ENCODE measurements at regions not wholly inside any gene's neighbourhood (a gene's known extent, or its start where the extent isn't known, plus 50 kb on each side); places are given as distances from the start of the nearest gene placed in this dataset.

DNA sequence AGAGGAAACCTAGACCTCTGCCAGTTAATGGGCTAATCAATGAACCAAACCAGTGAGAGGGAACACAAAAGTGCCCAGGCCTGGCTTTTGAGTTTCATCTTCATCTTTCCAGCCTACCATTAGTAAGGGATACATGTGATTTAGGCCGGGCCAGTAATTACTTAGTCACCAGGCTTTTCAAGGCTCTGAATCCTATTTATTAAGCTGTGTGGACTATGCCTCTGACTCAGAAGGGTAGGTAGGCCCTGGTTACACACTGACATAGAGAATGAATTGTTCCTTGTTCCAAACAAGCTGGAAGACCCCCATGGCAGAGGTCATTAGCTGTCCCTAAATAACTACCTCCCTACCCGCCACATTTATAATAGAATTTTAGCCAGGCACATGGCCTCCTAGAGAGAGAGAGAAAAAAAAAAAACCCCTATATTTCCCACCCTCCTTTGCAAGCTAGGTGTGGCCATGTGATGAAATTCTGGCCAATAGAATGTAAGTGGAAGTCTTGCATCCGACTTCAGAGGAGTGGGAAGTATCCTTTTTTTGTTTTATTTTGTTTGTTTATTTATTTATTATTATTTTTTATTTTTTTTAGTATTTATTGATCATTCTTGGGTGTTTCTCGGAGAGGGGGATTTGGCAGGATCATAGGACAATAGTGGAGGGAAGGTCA lies 112.3 kb upstream of the BCOR start:
- TF ChIP-seq, protein P1, sequence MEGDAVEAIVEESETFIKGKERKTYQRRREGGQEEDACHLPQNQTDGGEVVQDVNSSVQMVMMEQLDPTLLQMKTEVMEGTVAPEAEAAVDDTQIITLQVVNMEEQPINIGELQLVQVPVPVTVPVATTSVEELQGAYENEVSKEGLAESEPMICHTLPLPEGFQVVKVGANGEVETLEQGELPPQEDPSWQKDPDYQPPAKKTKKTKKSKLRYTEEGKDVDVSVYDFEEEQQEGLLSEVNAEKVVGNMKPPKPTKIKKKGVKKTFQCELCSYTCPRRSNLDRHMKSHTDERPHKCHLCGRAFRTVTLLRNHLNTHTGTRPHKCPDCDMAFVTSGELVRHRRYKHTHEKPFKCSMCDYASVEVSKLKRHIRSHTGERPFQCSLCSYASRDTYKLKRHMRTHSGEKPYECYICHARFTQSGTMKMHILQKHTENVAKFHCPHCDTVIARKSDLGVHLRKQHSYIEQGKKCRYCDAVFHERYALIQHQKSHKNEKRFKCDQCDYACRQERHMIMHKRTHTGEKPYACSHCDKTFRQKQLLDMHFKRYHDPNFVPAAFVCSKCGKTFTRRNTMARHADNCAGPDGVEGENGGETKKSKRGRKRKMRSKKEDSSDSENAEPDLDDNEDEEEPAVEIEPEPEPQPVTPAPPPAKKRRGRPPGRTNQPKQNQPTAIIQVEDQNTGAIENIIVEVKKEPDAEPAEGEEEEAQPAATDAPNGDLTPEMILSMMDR (IDR thresholded peaks at IDR 0.05; ENCODE audit: insufficient read depth, low read length, missing control alignments) = no peak
- POLR2A ChIA-PET = no interaction called here
- DNase-seq (ENCODE audit: low read depth, low spot score) = no peak
- CTCF ChIA-PET = no interaction called here
- H3K4me3 ChIP-seq (ENCODE audit: low read depth, low read length) = no peak overlapping the region

DNA sequence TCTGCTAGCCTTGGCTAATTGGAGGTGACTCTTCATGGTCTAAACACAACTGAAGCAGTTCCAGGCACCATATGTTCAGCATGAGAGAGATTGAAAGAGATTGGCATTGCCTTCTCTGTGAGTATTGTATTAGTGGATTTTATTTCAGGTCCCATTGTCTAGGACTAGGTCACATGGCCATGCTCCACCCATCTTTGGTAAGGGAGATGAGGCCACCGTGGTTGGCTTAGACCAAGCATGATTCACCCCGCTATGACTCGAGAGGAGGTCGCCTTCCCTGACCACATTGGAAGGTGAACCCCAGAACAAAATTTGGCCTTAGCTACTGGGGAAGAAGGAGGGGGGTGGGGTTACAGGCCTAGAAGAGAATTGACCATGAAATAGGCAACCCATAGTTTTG lies 109.9 kb upstream of the BCOR start:
- DNase-seq (ENCODE audit: low read depth, low spot score) = no peak
- ChIA-PET POLR2A (no interaction called here), CTCF (no interaction called here)

DNA sequence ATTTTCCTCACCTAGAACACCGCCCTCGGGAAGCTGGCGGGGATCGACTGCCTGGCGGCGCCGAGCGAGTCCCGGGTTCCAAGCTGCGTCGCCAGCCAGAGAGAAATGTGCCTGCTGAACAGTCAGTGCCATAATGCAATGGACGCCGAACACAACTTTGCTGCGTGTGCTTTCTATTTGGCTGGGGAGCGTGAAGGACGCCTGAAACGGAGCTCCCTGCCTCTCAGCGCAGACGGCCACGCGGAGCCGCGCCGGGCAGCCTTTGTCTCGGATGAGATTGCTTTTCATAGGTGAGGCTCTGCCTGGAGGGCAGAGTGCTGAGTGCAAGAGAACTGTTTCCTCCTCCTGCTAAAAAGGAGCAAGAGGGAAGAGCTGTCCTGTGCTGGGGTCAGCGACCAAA lies 107.7 kb upstream of the BCOR start:
- TF ChIP-seq, protein P1 (IDR thresholded peaks at IDR 0.05; ENCODE audit: insufficient read depth, low read length, missing control alignments) = no peak
- no peak overlapping the region for H3K4me3 ChIP-seq (ENCODE audit: low read depth, low read length)
- POLR2A ChIA-PET = no interaction called here
- no peak for DNase-seq (ENCODE audit: low read depth, low spot score)
- CTCF ChIA-PET = no interaction called here

More for the DNA sequence above, 109.9 kb upstream of the BCOR start:
- H3K4me3 ChIP-seq (ENCODE audit: low read depth, low read length) = no peak overlapping the region
- TF ChIP-seq, protein P1 (IDR thresholded peaks at IDR 0.05; ENCODE audit: insufficient read depth, low read length, missing control alignments) = no peak

DNA sequence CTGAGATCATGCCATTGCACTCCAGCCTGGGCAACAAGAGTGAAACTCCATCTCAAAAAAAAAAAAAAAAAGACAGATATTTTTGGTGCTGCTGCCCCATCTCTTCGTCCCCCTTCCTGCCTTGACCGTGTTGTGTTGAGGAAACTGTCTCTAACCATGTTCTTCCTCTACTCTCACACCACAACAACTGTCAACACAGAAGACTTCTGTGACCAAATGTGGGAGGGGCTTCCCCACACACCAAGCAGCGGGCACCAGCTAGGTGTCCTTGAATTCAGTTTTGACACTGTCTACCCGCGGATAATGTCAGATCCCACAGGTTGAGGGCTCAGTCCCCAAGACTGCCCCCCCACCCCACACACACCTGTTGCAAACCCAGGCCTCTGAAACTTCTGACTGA lies 104.7 kb upstream of the BCOR start:
- ChIA-PET CTCF (no interaction called here), POLR2A (no interaction called here)
- TF ChIP-seq, protein P1 (IDR thresholded peaks at IDR 0.05; ENCODE audit: insufficient read depth, low read length, missing control alignments) = no peak
- no peak for DNase-seq (ENCODE audit: low read depth, low spot score)
- no peak overlapping the region for H3K4me3 ChIP-seq (ENCODE audit: low read depth, low read length)

DNA sequence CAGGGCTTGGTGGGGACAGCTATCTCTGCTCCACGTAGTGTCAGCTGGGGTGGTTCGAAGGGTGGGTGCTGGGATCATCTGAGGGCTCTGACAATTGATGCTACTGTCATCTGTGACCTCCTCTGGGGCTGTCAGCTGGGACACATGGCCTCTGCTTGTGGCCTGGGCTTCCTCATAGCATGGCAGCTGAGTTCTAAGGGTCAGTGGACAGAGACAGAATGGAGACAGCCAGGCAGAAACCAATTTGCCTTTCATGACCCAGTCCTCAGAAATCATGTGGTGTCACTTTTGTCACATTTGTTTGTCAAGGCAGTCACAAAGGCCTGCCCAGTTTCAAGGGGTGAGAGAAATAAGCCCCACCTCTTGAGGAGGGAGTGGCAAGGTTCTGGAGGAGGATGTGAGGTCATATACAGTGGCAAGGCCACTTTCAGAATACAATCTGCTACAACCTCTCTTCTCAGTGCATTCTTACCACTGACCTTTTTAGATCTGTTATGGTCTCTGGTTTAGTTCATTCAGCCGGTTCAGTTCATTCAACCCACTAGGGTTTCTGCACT lies 103.6 kb upstream of the BCOR start:
- no peak overlapping the region for H3K4me3 ChIP-seq (ENCODE audit: low read depth, low read length)
- TF ChIP-seq, protein P1 (IDR thresholded peaks at IDR 0.05; ENCODE audit: insufficient read depth, low read length, missing control alignments) = no peak
- DNase-seq (ENCODE audit: low read depth, low spot score) = no peak
- ChIA-PET POLR2A (no interaction called here), CTCF (interaction anchor here (0.6 kb wide), 1 partner anchor 62 kb away, joined by 3 read pairs; no protein-coding TSS in a partner anchor)

DNA sequence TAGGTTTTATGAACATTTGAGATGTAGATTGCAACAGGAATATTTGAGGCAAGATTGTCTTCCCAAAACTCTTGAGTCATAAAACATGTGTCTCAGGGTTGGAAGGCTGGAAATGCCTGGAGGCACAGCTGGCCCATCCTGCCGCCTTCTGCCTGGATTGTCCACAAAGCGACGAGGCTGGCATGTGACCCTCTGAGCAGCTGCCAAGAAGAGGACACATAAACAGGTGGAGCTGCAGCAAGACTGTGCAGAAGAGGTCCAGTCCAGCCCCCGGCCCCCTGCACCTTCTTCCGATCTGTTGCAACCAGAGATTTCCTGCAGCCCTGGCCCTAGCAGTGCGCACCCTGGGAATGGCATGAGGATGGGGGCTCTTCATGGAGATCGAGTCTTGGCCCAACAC lies 101.9 kb upstream of the BCOR start:
- no peak for DNase-seq (ENCODE audit: low read depth, low spot score)
- no peak overlapping the region for H3K4me3 ChIP-seq (ENCODE audit: low read depth, low read length)
- ChIA-PET POLR2A (no interaction called here), CTCF (no interaction called here)
- TF ChIP-seq, protein P1 (IDR thresholded peaks at IDR 0.05; ENCODE audit: insufficient read depth, low read length, missing control alignments) = no peak
